HG03280 (cell line): ENCODE measurements at regions not wholly inside any gene's neighbourhood (a gene's known extent, or its start where the extent isn't known, plus 50 kb on each side); places are given as distances from the start of the nearest gene placed in this dataset.
"Not testable (repeated sequence)": the region's sequence is repeated elsewhere in the genome, so short reads cannot be mapped to it uniquely, and the experiment has no call there.

ENCODE experiments used
- ATAC-seq: cut with Tn5 transposase; IDR thresholded peaks from one replicate; pipeline ENCODE4 v1.9.1; 2021; ENCODE audit warnings: mild to moderate bottlenecking, moderate library complexity; ENCODE audit not compliant: unreplicated experiment

- not testable (repeated sequence) for ATAC-seq
Measured at GRCh38 chr11:91268512-91269295, 955.9 kb upstream of the FAT3 start.

DNA sequence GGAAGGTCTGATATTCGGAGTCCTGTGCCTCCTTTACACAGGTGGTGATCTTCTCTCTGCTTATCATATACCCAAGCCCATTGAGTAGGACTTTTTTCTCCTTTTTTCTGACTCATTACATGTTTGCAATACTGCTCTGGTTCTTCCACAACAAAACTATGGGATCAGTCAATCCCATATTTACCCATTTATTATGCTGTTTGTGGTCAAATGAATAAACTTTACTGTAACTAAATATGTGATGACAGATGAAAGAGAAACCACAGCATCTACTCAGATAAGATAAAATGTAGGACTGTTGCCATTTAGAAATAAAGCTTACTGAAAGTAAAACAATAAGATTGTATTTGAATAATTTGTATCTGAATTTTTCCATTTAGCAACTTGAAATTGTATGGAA lies 958.7 kb upstream of the FAT3 start:
- no peak for ATAC-seq

DNA sequence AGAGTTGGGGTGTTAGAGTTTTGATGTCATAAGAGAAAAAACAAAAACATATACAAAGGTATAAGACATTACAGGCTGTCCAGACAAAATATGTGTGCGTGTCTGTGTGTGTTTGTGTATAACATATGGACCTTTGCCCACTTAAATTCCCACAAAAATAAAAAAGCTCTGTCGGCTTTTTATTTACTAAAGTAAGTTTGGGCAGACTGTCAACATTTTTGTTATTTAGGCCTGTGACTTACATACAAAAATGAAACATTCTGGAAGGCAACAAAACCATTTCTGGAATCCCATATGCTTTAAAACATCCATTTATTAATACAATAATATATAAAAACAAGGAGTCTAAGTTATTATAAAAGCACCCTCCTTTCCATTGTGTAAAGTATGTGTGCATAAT lies 960.1 kb upstream of the FAT3 start:
- ATAC-seq: no peak

DNA sequence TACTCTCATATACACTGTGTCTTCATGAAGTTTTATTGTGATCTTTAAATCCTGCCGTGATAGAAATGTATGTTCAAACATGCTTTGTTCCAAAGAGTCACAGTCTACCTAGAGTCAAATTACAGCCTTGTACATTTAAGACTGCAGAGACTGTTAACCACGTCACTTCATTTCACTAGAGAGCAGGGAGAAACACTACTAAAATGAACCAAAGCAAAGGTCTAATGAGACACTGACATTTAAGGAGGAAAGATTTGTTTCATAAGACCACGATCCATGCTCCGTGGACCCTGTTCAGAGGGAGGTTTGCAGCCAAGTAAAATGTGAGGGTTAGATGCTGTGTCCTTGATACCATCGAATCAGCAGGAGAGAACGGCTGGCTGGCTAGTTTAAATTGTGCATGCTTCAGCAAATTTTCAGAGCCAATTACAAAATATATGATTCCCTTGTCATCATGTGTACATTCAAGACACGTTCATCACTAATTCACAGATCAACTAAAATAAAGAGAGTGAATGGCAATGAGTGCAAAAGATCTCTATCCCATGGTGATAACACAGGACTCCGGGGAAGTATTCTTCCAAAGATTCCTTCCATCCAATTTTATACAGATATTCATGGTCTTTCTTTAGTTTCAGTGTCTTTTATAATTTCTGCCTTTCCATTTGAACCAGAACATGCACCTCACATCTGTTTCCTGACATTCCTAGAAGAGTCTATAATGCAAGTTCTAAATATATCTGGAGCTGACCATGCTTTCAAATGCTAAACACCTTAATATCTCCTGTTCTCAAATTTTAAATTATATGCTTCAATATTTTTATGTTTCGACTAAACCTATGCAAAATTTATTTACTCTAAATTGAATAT lies 960.9 kb upstream of the FAT3 start:
- ATAC-seq: no peak

- ATAC-seq: no peak
Measured at GRCh38 chr11:91261513-91261912, 963.1 kb upstream of the FAT3 start.

- ATAC-seq: no peak
Measured at GRCh38 chr11:91258876-91259275, 965.7 kb upstream of the FAT3 start.

DNA sequence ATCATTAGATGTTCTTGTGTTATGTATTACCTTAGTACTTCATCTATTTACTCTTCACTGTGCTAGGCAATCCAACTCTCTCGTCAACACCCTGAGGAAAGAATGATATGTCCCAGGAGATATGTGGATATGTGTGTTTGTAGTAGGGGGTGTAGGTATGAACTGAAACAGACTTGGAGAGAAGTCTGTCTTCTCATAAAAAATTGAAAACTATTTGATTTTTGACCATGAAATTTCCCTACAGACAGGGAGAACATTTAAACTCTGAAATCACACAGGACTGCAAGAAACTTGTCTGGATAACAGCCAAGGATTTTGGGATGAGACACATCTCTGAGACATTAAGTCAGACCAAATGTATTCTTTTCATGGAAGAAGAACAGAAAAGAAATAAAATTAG lies 967.0 kb upstream of the FAT3 start:
- no peak for ATAC-seq

DNA sequence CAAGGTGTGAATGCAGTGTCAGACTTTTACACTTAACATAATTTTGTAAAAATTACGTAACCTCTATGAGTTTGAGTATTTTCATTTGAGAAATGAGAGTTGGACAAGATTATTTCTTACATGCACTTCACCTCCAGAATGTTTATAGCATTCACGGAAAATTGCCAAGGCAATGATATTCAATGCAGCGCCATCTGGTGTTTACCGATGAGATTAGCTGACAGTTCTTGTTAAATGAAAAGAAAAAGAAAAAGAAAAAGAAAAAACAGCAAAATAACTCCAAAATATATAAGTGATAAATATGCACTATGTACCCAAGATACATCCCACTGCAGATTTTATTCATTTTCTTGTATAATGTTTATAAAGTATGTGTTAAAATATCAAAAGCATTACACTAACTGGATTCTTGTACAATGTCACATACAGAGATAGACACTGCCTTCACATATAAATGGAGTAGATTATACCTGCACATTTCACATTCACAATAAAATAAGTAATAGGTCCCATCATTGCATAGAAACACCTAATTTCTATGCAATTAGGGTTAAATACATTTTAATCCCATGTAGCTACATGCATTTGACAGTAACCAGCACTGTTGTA lies 976.3 kb upstream of the FAT3 start:
- ATAC-seq: peak; percentile 55

DNA sequence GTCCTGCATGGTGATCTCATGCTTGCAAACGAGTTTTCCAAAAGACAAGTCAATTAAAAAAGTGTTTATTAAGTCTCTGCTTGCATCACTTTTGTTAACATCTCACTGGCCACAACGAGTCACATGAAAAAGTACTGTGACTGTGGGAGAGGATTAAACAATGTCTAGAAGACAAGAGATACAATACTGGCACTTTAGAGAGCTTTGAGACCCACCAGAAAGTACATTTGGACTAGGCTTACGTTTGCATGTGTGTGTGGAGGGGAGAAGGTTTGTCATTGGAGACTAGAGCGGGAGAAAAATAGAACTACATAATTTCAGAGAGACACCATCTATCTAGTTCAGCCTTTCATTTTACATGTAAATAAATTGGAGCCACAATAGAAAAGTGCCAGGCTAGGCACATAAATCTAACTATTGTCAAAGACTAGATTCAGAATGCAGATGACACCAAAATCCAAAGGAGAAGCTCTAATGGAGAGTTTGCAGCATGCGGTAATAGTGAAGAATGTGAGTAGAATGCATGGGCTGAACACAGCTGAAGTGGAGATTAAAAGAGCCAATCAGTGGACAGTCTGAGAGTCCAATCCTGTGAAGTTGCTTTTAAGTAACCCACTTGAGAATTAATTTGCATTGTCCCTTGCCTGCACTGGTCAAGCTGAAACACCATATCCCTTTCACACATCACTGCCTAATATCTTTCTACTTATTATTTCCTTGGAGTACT lies 977.4 kb upstream of the FAT3 start:
- no peak for ATAC-seq

DNA sequence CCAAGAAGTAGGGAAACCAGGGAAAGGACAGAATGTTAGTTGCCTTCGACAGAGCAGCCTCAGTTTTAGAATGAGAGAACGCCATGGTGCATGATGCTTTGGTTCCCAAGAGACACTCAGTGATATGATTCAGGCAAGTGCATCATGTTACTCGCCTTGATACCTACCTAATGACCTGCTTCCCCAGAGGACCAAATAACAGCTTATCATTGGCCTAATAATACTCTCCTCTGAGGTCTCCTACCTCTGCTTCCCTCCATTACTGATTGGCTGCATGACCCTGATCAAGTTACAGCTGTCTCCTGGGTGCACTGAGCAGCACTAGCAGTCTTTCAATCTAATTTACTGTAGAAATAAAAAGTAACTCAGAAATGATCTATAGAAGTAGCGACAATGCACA lies 979.7 kb upstream of the FAT3 start:
- ATAC-seq: no peak

GRCh38 chr11:91243630-91244029 lies 981.0 kb upstream of the FAT3 start:
- ATAC-seq: no peak

GRCh38 chr11:91243051-91243450 lies 981.6 kb upstream of the FAT3 start:
- no peak for ATAC-seq

DNA sequence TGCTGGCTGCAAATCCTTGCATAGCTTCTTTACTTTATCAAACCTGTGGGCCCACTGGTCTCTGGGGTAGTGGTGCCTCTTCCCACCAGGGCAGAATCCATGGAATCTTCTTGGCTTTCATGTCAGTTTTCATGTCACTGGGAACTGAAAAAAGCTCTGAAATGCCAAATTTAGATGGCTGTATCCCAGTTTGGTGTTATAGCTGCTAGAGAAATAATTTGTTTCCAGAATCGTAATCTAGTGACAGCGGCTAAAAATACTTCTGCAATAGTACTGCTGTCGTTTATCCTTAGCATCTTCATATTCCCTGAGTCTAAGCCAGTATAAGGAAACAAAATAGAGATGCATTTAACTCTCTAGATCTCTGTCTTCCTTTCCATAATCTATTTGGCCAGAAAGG lies 983.4 kb upstream of the FAT3 start:
- no peak for ATAC-seq

DNA sequence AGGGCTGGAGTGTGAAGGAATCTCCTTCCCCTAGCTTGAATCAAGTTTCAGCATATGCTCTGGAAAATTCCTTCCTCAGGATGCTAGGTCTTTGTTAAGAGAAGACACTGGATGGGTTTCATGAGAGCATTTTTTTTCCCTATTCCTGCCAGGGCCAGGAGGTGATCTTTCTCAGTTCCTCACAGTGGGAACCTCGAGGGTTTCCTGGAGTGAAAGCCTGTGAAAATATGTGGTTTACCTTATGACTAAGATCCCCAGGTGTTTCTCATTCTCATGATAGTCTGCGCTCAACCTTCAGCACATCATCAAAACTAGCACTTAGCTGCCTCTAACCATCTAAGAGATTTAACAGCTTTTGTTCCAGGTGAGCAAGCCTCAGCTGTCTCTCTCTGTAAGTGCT lies 985.3 kb upstream of the FAT3 start:
- ATAC-seq: no peak

DNA sequence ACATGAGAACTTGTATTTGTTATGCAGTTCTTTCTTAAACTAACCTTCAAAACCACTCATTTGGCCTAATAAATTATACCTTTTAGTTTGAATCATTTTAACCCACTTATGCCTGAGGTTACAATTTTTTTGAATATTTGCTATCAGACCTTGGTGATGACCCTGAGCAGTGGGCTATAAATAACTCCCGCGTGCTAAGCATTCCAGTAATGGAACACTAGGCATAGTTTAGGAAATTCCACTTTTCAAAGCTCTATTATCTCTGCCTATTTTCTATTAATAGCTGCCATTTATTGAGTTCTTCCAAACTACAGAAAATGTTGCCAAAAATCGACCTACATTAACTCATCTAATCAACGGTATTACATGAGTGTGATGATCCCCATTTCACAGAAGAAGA lies 993.4 kb upstream of the FAT3 start:
- ATAC-seq: no peak

GRCh38 chr11:91230647-91231046 lies 994.0 kb upstream of the FAT3 start:
- ATAC-seq: no peak

DNA sequence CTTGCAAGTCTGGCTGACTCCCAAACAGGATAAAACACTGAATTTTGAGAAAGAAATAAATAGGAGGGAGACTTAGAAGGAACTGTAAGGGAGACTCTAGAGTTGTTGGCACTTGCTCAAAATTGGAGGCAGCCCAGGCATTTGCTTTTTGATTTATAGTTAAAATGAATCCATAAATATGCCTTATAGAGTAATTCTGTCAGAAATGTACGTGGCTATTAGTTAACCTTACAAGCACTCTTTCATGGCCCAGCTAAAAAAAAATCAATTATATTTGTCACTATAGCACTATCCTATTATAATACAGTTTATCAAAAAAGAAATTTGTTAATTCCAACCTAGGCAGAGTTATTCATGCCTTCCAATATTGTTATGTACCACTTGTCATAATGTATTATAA lies 1000.0 kb upstream of the CHORDC1 start:
- ATAC-seq: no peak

- no peak for ATAC-seq
Measured at GRCh38 chr11:91220476-91221202, 997.8 kb upstream of the CHORDC1 start.

DNA sequence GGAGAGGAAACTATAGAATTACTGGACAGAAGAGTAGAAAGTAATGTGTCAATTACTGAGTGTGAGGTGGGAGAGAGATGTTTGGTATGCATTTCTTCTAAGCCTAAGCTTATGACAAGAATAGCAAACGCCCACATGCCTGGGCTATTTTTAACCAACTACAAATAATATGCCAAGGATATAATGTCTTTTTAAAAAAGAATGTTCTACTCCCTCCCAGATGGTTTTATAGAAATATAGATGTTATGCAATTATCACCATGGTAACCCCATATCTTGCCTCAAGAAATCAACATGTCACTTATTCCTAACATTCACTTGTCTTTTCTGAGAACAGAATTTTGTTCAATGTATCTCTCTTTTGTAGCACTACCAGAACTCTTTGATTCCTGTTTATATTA lies 996.7 kb upstream of the CHORDC1 start:
- ATAC-seq: no peak

DNA sequence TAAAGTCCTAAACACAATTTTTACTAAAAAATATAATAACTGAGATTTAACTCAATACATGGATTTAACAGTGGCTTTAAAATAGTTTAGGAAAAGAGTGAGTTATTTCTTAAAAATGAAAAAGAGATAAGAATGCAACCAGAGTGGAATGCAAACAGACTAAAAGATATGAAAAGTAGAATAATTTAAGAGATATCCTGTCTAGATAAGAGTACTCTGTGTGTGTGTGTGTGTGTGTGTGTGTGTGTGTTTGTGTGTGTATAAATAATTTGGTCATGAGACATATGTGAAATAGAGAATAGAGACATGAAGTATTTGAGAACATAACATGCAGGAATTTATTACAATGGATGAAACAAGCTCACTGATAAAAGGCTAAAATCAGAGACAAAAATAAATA lies 986.9 kb upstream of the CHORDC1 start:
- ATAC-seq: no peak

DNA sequence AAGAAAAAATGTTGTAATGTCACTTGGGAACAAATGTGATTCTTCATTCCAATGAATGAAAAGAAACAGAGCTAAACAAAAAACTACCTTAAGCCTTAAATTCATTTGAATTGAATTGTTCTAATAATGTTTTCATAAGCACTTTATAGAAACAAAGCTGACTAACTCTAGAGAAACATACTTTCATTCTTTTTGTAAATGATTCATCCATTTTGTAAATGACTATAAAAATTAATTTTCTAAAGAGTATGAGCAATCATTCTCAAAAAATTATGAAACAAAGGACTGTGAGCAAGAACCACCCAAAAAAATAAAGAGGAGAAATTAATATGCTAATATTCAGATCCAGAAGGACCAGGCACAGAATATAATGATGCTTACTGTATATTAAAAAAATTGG lies 986.5 kb upstream of the CHORDC1 start:
- no peak for ATAC-seq
